Superior temporal gyrus (tissue), 1 donor: ENCODE measurements at regions not wholly inside any gene's neighbourhood (a gene's known extent, or its start where the extent isn't known, plus 50 kb on each side); places are given as distances from the start of the nearest gene placed in this dataset.

Experiments used
- DNase-seq: peaks from one replicate; pipeline ENCODE4 v3.0.0-alpha.2; 2016; ENCODE audit errors: extremely low spot score

- DNase-seq, result no peak
Measured at GRCh38 chr7:117973975-117974374, 100.7 kb upstream of the CTTNBP2 start.

DNA sequence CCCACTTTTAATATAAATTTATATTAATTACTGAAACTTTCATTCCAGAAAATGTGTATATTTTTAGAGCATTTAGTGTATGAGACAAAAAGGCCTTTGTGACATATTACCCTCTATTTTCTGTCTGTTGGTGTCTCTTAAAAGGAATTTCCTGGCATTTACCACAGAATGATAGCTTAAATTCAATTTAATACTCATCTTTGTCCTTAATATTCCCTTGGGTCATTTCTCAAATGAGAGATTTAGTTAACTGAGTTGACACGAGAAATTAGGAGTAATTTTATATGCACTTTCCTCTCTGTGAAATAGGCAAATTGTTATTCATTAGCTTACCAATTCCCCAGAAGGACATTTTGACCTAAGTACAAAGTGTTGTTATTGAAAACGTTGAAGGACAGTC lies 101.7 kb upstream of the CTTNBP2 start:
- DNase-seq, result no peak

DNA sequence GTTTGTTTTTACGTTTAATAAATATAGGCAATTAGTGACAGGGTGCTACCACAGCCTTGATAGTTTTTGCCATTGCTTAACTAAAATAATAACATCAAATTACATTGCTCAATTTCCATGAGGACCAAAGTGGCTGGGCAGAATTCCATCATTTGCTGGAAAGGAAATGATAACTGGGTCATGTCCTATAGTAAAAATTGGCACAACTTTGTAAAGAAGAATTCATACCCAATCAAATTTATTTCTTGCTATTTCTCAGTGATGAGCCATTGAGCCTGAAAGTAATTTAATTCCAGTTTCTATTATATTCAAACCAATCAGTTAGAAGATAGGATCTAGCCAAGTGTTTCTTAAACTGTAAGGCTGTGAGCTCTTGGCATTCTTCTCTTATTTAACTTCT lies 102.2 kb upstream of the CTTNBP2 start:
- no peak for DNase-seq

DNA sequence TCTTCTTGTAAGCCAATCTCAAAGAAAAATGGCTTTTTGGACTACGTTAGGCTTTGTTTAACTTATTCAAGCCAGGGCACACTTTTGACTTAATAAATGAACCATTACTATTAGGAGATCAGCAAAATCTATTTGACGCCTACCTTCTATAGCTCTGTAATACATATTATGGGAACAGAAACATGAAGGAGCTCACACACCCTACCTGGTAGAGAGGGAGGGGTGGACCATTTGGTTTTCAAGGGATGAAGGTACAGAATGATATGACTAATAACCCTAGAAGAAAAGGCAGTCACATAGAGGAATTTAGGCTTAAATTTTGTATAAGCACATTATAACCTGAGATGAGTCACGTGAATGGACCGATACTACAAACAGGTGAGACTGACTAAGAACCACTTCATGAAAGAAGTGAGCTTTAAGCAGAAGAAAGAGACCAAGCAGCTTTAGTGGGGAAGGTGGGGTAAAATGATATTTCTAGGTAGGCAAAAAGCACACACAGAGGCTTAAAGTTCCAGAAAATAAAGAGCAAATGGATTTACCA lies 106.8 kb upstream of the CTTNBP2 start:
- DNase-seq, result no peak

- no peak for DNase-seq
Measured at GRCh38 chr7:117982071-117983055, 109.1 kb upstream of the CTTNBP2 start.

DNA sequence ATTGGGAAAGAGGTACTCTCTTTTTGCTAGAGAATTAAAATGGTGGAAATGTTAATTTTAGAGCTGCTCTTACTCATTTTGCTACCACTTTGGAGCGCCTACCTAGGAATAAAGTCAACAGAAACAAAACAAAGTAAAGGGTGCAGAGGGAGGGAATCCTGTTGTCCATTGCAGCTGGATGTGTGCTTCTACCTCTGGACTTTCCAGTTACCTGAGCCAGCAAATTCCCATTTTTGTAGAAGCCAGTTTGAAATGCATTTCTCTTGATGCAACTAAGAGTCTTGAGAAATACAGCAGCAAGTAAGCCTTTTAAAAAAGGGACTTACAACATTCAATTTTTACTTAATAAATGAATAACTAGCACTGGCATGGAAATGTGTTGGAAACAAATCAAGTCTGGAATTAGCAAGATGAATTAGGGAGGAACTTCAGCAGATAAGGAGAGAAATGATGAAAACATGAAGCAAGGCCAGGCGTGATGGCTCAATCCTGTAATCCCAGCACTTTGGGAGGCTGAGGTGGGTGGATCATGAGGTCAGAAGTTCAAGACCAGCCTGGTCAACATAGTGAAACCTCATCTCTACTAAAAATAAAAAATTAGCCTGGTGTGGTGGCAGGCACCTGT lies 113.5 kb upstream of the CTTNBP2 start:
- no peak for DNase-seq

DNA sequence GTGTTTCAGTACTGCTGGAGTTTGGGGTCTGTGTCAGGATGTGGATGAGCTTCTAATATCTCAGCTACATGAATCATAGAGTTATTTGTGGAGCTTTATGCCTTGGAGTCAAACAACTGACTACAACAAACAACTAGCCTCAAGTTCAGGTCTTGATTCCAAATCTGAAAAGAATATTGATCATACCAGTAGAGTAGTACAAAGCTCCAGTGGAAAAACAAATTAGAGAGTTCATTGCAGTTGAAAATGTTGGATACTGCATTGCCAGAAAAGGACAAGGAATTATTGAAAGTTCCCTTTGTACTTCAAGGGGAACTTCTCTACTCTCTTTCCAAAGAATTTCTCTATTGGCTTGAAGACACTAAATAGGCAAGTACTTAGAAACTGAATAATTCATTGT lies 117.6 kb upstream of the CTTNBP2 start:
- no peak for DNase-seq

- DNase-seq, result peak; percentile 28
Measured at GRCh38 chr7:117992635-117993376, 119.6 kb upstream of the CTTNBP2 start.

DNA sequence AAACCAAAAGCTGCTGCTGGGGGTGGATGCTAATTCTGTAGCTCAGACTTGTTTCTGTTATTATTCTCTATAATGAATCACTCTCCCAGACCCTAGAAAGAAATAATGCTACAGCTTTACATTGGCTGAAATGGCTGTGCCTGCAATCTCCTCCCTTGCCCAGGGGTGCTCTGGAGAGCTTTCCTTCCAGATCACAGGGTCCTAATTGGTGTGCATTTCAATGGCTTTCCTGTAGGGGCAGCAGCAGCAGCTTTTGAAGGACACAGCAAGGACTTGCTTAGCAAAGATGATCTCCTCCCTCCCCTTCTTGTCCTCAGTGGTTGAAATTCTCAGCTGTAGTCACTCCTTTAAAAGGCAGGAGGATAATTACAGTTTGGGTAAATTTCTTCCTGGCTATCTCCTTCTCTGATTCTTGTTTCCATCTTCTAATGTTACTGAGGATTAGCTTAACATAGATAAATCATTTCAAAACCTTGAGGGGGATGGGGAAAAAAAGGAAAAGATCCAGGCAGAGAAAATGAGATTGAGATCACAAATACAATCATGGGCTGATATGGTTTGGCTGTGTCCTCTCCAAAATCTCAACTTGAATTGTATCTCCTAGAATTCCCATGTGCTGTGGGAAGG lies 120.2 kb upstream of the CTTNBP2 start:
- DNase-seq, result peak; percentile 63

DNA sequence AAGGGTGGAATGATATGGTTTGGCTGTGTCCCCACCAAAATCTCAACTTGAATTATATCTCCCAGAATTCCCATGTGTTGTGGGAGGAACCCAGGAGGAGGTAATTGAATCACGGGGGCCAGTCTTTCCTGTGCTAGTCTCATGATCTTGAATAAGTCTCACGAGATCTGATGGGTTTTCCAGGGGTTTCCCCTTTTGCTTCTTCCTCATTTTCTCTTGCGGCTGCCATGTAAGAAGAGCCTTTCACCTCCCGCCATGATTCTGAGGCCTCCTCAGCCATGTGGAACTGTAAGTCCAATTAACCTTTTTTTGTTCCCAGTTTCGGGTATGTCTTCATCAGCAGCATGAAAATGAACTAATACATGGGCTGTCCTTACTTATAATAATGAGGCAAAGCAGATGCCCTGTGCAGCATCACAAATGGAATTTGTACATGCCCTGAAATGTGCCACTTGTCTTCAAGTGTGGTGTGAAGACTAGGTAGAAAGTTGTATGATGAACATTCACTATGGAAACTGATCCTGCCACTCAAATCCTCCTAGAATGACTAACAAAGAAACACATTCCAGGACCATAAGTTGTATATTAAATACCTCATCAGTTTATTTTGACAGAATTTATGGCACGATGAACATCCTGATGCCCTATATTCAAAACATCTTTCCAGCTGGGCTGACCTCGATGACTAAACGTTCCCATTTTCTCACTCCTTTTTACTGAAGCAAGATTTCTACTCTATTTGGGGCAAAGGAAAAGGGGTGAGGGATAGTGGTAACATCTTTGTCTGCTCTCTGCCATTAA lies 122.8 kb upstream of the CTTNBP2 start:
- no peak for DNase-seq

DNA sequence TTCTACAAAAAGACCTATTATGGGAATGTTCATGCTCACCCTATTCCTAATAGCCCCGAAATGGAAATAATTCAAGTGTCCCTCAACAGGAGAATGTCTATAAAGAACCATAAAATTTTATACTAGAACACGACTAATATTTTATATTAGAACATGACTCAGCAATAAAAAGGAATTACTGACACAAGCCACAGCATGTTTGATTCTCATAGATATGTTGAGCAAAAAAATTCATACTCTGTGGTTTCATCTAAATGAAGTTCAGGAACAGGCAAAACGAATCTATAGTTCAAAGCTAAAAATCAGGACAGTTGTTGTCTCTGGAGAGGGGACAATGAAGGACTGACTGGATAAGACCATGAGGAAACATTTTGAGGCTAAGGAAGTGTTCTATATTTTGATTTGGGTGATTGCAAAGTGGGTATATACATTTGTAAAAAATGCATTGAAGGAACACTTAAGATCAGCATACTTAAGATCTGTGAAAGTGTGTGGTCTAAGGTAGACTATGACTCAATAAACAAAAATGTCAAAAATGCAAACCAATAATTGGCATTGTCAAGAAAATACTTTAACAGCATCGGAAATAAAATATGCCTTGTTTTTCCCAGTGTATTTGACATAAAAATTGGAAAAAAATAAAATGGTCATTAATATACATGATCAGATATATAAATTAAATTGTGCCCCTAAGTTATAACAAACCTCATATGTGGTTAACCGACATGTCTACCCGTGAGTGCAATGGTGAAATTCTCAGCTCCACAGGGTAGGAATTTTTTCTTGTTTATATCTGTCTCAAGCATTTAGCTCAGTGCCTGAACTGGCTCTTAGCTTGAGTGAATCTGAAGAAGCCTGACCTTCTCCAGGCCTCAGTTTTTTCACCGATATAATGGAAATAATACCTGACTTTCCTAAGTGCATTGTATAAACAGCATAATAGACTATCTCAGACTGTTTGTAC lies 124.9 kb upstream of the CTTNBP2 start:
- DNase-seq, result no peak

DNA sequence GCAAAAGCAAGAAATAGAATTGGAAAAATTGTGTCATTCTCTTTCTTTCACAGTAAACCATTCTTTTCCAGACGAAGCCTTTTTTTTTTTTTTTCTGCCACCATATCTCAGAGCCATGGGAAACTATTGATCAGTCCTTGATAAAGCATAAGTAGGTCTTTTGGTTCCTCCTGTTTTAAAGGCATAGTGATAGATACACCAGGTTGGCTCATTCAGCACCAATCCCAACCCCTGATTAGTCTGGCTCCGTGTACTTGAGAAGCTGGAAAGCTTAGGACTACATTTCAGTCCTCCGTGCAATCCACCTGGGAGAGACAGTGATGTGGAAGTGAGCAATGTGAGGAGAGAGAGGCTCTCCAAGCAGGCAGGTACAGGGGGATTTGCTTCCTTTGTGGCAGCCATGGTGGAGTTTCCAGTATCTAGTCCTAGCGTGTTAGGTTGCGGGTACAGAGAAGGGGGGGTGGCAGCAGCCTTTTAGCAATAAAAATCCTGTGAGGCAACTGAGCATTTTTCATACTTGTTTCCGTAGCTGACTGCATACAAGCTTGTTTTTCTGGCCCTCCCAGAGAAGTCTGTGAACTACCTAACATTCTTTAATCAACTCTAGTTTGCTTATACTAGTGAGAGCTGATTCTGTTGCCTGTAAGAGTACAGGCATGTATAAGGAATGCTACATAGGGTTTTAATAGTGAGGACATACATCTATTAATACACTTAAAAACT lies 127.4 kb upstream of the CTTNBP2 start:
- DNase-seq, result no peak

DNA sequence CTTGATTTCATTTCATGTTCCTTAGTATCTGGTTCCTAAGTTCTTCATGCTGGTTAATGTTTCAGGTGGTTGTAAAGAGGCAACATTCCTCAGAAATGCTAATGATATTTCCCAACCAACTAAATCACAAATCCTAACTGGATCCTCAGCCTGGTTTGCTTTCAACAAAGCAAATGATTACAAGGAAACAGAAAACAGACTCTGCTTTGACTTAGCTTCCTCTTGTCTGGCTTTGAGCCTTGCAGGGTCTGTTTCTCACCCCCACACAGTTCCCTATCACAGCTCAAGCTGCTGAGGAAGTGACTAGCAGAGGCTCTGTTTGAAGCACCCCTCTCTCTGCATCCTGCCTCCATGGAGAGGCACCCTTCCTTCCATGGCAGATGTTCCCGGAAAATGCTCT lies 130.2 kb upstream of the CTTNBP2 start:
- DNase-seq, result no peak

- DNase-seq, result no peak
Measured at GRCh38 chr7:118005026-118005425, 131.8 kb upstream of the CTTNBP2 start.

DNA sequence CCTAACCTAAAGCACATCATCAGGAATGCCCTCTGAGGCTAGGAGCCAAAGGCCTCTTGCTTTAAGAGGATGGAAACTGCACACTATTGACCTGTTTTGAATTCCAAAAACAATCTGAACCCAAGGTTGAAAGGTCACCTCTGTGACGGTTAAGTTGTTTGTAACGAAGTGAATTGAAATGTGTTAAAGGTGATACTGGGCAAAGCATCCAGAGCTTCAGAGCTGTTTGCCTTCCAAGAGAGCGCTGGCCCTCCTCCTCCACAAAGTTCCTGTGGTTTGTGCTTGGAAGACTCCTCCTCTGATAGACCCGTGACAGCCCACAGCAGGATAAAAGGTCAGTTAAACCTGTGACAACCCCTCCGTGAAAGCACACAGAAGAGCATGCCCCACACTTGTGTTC lies 133.7 kb upstream of the CTTNBP2 start:
- DNase-seq, result no peak

DNA sequence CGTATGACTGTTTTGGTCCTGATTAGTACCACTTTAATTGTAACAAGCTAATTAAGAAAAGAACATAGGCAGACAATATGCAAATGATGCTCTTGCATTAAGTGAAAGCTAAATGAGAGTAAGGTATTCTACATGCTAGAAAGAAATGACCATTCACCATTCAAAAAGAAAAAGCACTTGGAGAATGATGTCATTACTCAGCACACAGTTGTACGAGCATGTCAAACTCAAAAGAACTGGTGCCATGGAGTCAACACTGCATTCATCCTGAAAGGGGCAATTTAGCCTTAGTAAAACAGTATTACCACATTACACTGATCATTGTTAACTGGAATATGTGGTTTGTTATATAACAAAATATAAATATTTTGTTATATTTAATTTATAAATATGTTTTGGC lies 136.2 kb upstream of the CTTNBP2 start:
- DNase-seq, result no peak

- no peak for DNase-seq
Measured at GRCh38 chr7:118011652-118012051, 138.4 kb upstream of the CTTNBP2 start.

DNA sequence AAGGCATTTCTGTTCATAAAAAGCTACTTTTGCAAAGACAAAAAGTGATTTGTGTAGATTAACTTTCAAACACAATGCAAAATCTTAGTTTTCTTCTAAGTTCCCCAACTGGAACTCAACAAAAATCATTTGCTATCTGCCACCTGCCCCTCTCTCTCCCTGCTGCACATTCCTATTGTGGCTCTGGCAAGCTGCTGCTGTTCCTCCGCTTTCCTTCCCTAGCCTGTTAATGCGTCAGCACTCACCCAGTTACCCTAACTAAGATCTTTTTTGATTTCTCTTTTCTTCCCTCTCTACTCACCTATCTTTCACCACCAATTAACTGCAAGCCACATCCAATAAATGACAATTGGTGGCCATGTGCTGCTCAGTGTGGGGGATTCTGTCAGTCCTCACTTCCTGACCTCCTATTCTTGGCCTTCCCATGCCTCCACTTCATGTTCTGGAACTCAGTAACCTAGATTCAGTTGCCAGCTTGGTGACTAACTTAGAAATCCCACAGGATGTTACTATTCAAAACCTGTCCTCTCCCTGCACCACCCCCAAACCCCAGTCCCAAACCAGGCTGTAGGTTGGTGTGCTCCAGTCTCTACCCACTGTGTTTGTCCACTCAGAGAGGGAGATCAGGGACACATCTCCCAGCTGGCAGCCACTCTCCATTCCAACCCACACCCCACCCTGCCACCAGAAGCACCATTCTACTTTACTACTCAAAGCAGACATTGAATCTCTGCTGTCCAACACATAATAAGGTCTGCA lies 140.2 kb upstream of the CTTNBP2 start:
- peak; percentile 49 for DNase-seq
